ENCODE measurements at regions not wholly inside any gene's neighbourhood (a gene's known extent, or its start where the extent isn't known, plus 50 kb on each side); places are given as distances from the start of the nearest gene placed in this dataset.
"Not testable (repeated sequence)": the region's sequence is repeated elsewhere in the genome, so short reads cannot be mapped to it uniquely, and the experiment has no call there.

GRCh38 chr4:156538651-156539257 is 432.8 kb downstream of the PDGFC start:
- no peak for DNase-seq

GRCh38 chr4:156538210-156538609 is 433.4 kb downstream of the PDGFC start:
- no peak for DNase-seq

GRCh38 chr4:156537286-156537685 is 434.3 kb downstream of the PDGFC start:
- no peak for DNase-seq

- DNase-seq = no peak
These were observed 434.9 kb downstream of the PDGFC start for GRCh38 chr4:156536661-156537060.

GRCh38 chr4:156534205-156534604 is 437.4 kb downstream of the PDGFC start:
- DNase-seq = no peak

GRCh38 chr4:156528216-156528615 is 443.4 kb downstream of the PDGFC start:
- DNase-seq = no peak

GRCh38 chr4:156527237-156527993 is 444.2 kb downstream of the PDGFC start:
- no peak for DNase-seq

- no peak for DNase-seq
These were observed 447.6 kb downstream of the PDGFC start for GRCh38 chr4:156523991-156524390.

- peak; percentile 12 for DNase-seq
These were observed 448.1 kb downstream of the PDGFC start for GRCh38 chr4:156523492-156523891.

GRCh38 chr4:156521631-156522030 is 450.0 kb downstream of the PDGFC start:
- no peak for DNase-seq

- no peak for DNase-seq
These were observed 453.6 kb downstream of the PDGFC start for GRCh38 chr4:156517956-156518355.

- DNase-seq = no peak
These were observed 454.1 kb downstream of the PDGFC start for GRCh38 chr4:156517546-156517945.

GRCh38 chr4:156516698-156517097 is 454.9 kb downstream of the PDGFC start:
- no peak for DNase-seq

GRCh38 chr4:156515295-156515694 is 456.3 kb downstream of the PDGFC start:
- DNase-seq = peak; percentile 12

GRCh38 chr4:156512622-156513021 is 459.0 kb downstream of the PDGFC start:
- DNase-seq = no peak

GRCh38 chr4:156509921-156510320 is 461.7 kb downstream of the PDGFC start:
- DNase-seq = not testable (repeated sequence)

- DNase-seq = peak; percentile 53
These were observed 466.2 kb downstream of the PDGFC start for GRCh38 chr4:156505341-156505955.

- no peak for DNase-seq
These were observed 468.5 kb downstream of the PDGFC start for GRCh38 chr4:156503119-156503518.

GRCh38 chr4:156501962-156502361 is 469.6 kb downstream of the PDGFC start:
- no peak for DNase-seq

GRCh38 chr4:156499684-156500083 is 471.9 kb downstream of the PDGFC start:
- DNase-seq = no peak

- no peak for DNase-seq
These were observed 474.1 kb downstream of the PDGFC start for GRCh38 chr4:156497486-156497885.

- no peak for DNase-seq
These were observed 474.8 kb downstream of the PDGFC start for GRCh38 chr4:156496797-156497196.

GRCh38 chr4:156495836-156496235 is 475.8 kb downstream of the PDGFC start:
- no peak for DNase-seq

GRCh38 chr4:156495091-156495490 is 476.5 kb downstream of the PDGFC start:
- no peak for DNase-seq
